Keratinocyte (primary cell): ENCODE measurements at regions not wholly inside any gene's neighbourhood (a gene's known extent, or its start where the extent isn't known, plus 50 kb on each side); places are given as distances from the start of the nearest gene placed in this dataset.

Experiments used
- DNase-seq: peaks from one replicate; pipeline ENCODE4 v3.0.0-alpha.2; 2011; ENCODE audit warnings: low read depth, missing footprints, low spot score
- FAIRE-seq: peaks from 2 replicates; lab custom pipeline; 2011; peaks lifted over from hg19 to GRCh38; lab: Jason Lieb, UNC
- H2AFZ ChIP-seq: 2 replicates; pipeline ENCODE4 v1.6.0; 2012; ENCODE audit warnings: low read length, control low read depth, inconsistent platforms; ENCODE audit not compliant: control insufficient read depth
- H3K27ac ChIP-seq: 2 replicates; pipeline ENCODE4 v1.5.1; 2011; ENCODE audit warnings: low read length; ENCODE audit not compliant: control insufficient read depth, insufficient read depth
- H3K27me3 ChIP-seq: 3 replicates; pipeline ENCODE4 v1.6.0; 2011; ENCODE audit warnings: low read length; ENCODE audit not compliant: control insufficient read depth, insufficient read depth; ENCODE audit errors: extremely low read depth
- H3K36me3 ChIP-seq, 2 experiments: 2 replicates in 1 of 2; 3 replicates in 1 of 2; pipeline ENCODE4 v1.5.1; 2011; ENCODE audit warnings: low read length in 2 of 2, mild to moderate bottlenecking in 1 of 2; ENCODE audit not compliant: control insufficient read depth in 2 of 2, insufficient read depth in 2 of 2; ENCODE audit errors: extremely low read depth in 1 of 2
- H3K4me1 ChIP-seq: 3 replicates; pipeline ENCODE4 v1.5.1; 2011; ENCODE audit warnings: low read length; ENCODE audit not compliant: control insufficient read depth, insufficient read depth; ENCODE audit errors: extremely low read depth
- H3K4me2 ChIP-seq: 3 replicates; pipeline ENCODE4 v1.6.0; 2011; ENCODE audit warnings: low read depth, low read length; ENCODE audit not compliant: control insufficient read depth, insufficient read depth; ENCODE audit errors: extremely low read depth
- H3K4me3 ChIP-seq, 3 experiments: fragments of 200-600 bp in 1 of 3; sonication (generic) in 1 of 3; 2 replicates in 2 of 3; 3 replicates in 1 of 3; pipeline ENCODE4 v1.5.1; 2011 to 2016; ENCODE audit warnings: low read length in 3 of 3, mild to moderate bottlenecking in 3 of 3, control low read depth in 2 of 3, inconsistent platforms in 1 of 3, low read depth in 1 of 3, mixed read lengths in 1 of 3, mixed run types in 1 of 3, moderate library complexity in 1 of 3; ENCODE audit not compliant: control insufficient read depth in 2 of 3, insufficient read depth in 2 of 3; ENCODE audit errors: extremely low read depth in 1 of 3
- H3K79me2 ChIP-seq: 2 replicates; pipeline ENCODE4 v1.6.0; 2012; ENCODE audit warnings: low read length; ENCODE audit not compliant: control insufficient read depth, insufficient read depth
- H3K9ac ChIP-seq: 3 replicates; pipeline ENCODE4 v1.6.0; 2011; ENCODE audit warnings: low read length; ENCODE audit not compliant: control insufficient read depth, insufficient read depth; ENCODE audit errors: extremely low read depth
- H3K9me1 ChIP-seq: 3 replicates; pipeline ENCODE4 v1.6.0; 2011; ENCODE audit warnings: low read length; ENCODE audit not compliant: control insufficient read depth, insufficient read depth; ENCODE audit errors: extremely low read depth
- H3K9me3 ChIP-seq: 2 replicates; pipeline ENCODE4 v1.5.1; 2012; ENCODE audit warnings: low read depth, low read length; ENCODE audit not compliant: control insufficient read depth
- H4K20me1 ChIP-seq: 3 replicates; pipeline ENCODE4 v1.6.0; 2011; ENCODE audit warnings: low read length; ENCODE audit not compliant: control insufficient read depth, insufficient read depth; ENCODE audit errors: extremely low read depth
- CTCF ChIP-seq, 3 experiments: IDR thresholded peaks in 1 of 3; conservative IDR thresholded peaks in 1 of 3; optimal IDR thresholded peaks in 1 of 3; 2 replicates in 2 of 3; 3 replicates in 1 of 3; pipeline versions ENCODE3 to v1.5.1; 2011; ENCODE audit warnings: low read length in 3 of 3, mild to moderate bottlenecking in 3 of 3, moderate library complexity in 2 of 3, control low read depth in 1 of 3, inconsistent platforms in 1 of 3; ENCODE audit not compliant: insufficient read depth in 2 of 3; ENCODE audit errors: extremely low read depth in 1 of 3
- EZH2 ChIP-seq: IDR thresholded peaks from one replicate; pipeline ENCODE4 v1.6.1; 2012; ENCODE audit warnings: inconsistent platforms, mild to moderate bottlenecking, low read length, moderate library complexity
- dilution Hi-C: fragments of 300-500 bp; cut with MboI; formaldehyde crosslinking; loops from one replicate; pipeline ENCODE4 v1.7.0; 2020; ENCODE audit warnings: low sequenced_read_pairs; ENCODE audit not compliant: extremely low pct_ligation_motif_present

- H3K9me1 ChIP-seq, result no peaks in the 10 kb centered on the region
- TF ChIP-seq CTCF (optimal IDR thresholded peaks at IDR 0.05 in 1 of 3, IDR thresholded peaks at IDR 0.05 in 1 of 3, conservative IDR thresholded peaks at IDR 0.05 in 1 of 3; ENCODE audit: extremely low read depth in 1 of 3, insufficient read depth in 2 of 3, low read length in 3 of 3), result no peak
- no peak for TF ChIP-seq EZH2
- H3K9me3 ChIP-seq, result no peaks in the 10 kb centered on the region
- no peaks in the 10 kb centered on the region for H3K27me3 ChIP-seq
- peaks cover 11% of the 10 kb centered on the region for H3K4me1 ChIP-seq
- peak overlapping the region; percentile 63 for H3K4me2 ChIP-seq
- H3K79me2 ChIP-seq, result no peaks in the 10 kb centered on the region
- H3K36me3 ChIP-seq, result no peaks in the 10 kb centered on the region
- H2AFZ ChIP-seq, result no peak overlapping the region
- no peak overlapping the region for H3K4me3 ChIP-seq
- H4K20me1 ChIP-seq, result no peaks in the 10 kb centered on the region
- dilution Hi-C loops, result no loop called here
- no peak for FAIRE-seq
- H3K27ac ChIP-seq, result no peak overlapping the region
- no peak for DNase-seq
- no peak overlapping the region for H3K9ac ChIP-seq
Measured at GRCh38 chr1:222225316-222225691, 322.6 kb downstream of the HHIPL2 start.

GRCh38 chr1:222224636-222225315, 323.1 kb downstream of the HHIPL2 start:
- Histone ChIP-seq H2AFZ (no peak overlapping the region), H3K36me3 (no peaks in the 10 kb centered on the region), H3K79me2 (no peaks in the 10 kb centered on the region), H3K4me3 (no peak overlapping the region), H3K9ac (no peak overlapping the region), H3K9me1 (no peaks in the 10 kb centered on the region), H3K4me2 (peak overlapping the region; percentile 63), H3K27ac (no peak overlapping the region), H3K9me3 (no peaks in the 10 kb centered on the region), H3K27me3 (no peaks in the 10 kb centered on the region), H4K20me1 (no peaks in the 10 kb centered on the region), H3K4me1 (peaks cover 11% of the 10 kb centered on the region)
- FAIRE-seq (no peak), DNase-seq (no peak)
- no peak for TF ChIP-seq EZH2
- TF ChIP-seq CTCF (optimal IDR thresholded peaks at IDR 0.05 in 1 of 3, IDR thresholded peaks at IDR 0.05 in 1 of 3, conservative IDR thresholded peaks at IDR 0.05 in 1 of 3; ENCODE audit: extremely low read depth in 1 of 3, insufficient read depth in 2 of 3, low read length in 3 of 3), result no peak
- dilution Hi-C loops, result no loop called here
